K562 (cell line): ENCODE measurements at regions not wholly inside any gene's neighbourhood (a gene's known extent, or its start where the extent isn't known, plus 50 kb on each side); places are given as distances from the start of the nearest gene placed in this dataset.

ENCODE experiments used
- ATAC-seq: fragments of 200-7000 bp; cut with Tn5 transposase; 3 replicates; pipeline ENCODE4 v1.9.1; 2020; ENCODE audit warnings: moderate library complexity
- BruUV-seq: library from RNA; stranded (reverse); fragments of 400-500 nt; replicated peaks from 2 replicates; lab custom pipeline; 2021; lab: Mats Ljungman, UMichigan
- CTCF ChIA-PET: fragments of 300-600 bp; formaldehyde crosslinking; extraction: SDS; loops from one replicate; lab custom pipeline; 2021; ENCODE audit warnings: low intra/inter-chr PET ratio; lab: Yijun Ruan, JAX
- POLR2A ChIA-PET: fragments of 300-600, 350-650 bp; sonication (Branson Sonifier 250); formaldehyde crosslinking; extraction: SDS; loops from one replicate; lab custom pipeline; 2021; ENCODE audit warnings: antibody characterized with exemption, inconsistent platforms; lab: Yijun Ruan, JAX
- DNase-seq, 4 experiments: peaks; one replicate each; pipeline versions ENCODE4 v3.0.0 to v3.0.0-alpha.2; 2011 to 2018; ENCODE audit warnings: low spot score in 3 of 4, mixed read lengths in 3 of 4; ENCODE audit errors: extremely low read depth in 1 of 4
- FAIRE-seq: peaks from 2 replicates; lab custom pipeline; 2011; peaks lifted over from hg19 to GRCh38; lab: Jason Lieb, UNC
- H2AFZ ChIP-seq: 2 replicates; pipeline ENCODE4 v1.6.0; 2011; ENCODE audit warnings: low read depth, low read length, control low read depth, inconsistent platforms
- H3K27ac ChIP-seq: fragments of 200-600 bp; 3 replicates; pipeline ENCODE4 v1.8.0; 2011; ENCODE audit warnings: low read depth, mild to moderate bottlenecking, control low read depth, inconsistent platforms, low read length, moderate library complexity, mixed read lengths; ENCODE audit errors: extremely low read depth
- H3K27me3 ChIP-seq, 2 experiments: fragments of 300-600 bp in 1 of 2; 2 replicates in 1 of 2; 3 replicates in 1 of 2; pipeline versions ENCODE4 v1.6.0 to v1.8.0; 2011; ENCODE audit warnings: inconsistent platforms in 2 of 2, low read length in 2 of 2, mild to moderate bottlenecking in 1 of 2, mixed read lengths in 1 of 2, moderate library complexity in 1 of 2; ENCODE audit not compliant: control insufficient read depth in 2 of 2, insufficient read depth in 2 of 2
- H3K36me3 ChIP-seq: fragments of 300-600 bp; 3 replicates; pipeline ENCODE4 v1.8.0; 2011; ENCODE audit warnings: mild to moderate bottlenecking, low read length, inconsistent platforms; ENCODE audit not compliant: control insufficient read depth, insufficient read depth
- H3K4me1 ChIP-seq, 2 experiments: fragments of 200-600 bp in 1 of 2; replicated peaks in 1 of 2; 2 replicates in 1 of 2; 3 replicates in 1 of 2; pipeline versions ENCODE4 v1.5.1 to v1.8.0; 2011; ENCODE audit warnings: inconsistent platforms in 2 of 2, low read length in 2 of 2, mild to moderate bottlenecking in 1 of 2, mixed read lengths in 1 of 2, moderate library complexity in 1 of 2; ENCODE audit not compliant: control insufficient read depth in 2 of 2, insufficient read depth in 2 of 2
- H3K4me2 ChIP-seq: 2 replicates; pipeline ENCODE4 v1.6.1; 2011; ENCODE audit warnings: low read length, control low read depth, inconsistent platforms, mixed read lengths; ENCODE audit not compliant: insufficient read depth
- H3K4me3 ChIP-seq: fragments of 200-600 bp; sonication (generic), shearing (Covaris generic); 2 replicates; pipeline ENCODE4 v1.5.1; 2016; ENCODE audit warnings: control low read depth, inconsistent platforms
- H3K79me2 ChIP-seq: fragments of 200-600 bp; 3 replicates; pipeline ENCODE4 v1.8.0; 2011; ENCODE audit warnings: low read length, inconsistent platforms; ENCODE audit not compliant: control insufficient read depth, insufficient read depth
- H3K9ac ChIP-seq, 2 experiments: 2 replicates each; pipeline versions ENCODE4 v1.6.0 to v1.6.1; 2011; ENCODE audit warnings: low read depth in 2 of 2, low read length in 2 of 2, control low read depth in 1 of 2, inconsistent platforms in 1 of 2, mild to moderate bottlenecking in 1 of 2, mixed read lengths in 1 of 2; ENCODE audit not compliant: insufficient read depth in 1 of 2
- H3K9me1 ChIP-seq: one replicate; pipeline ENCODE4 v1.6.0; 2011; ENCODE audit warnings: inconsistent platforms, mild to moderate bottlenecking, low read length, moderate library complexity; ENCODE audit not compliant: control insufficient read depth, insufficient read depth
- H3K9me3 ChIP-seq: replicated peaks from 2 replicates; pipeline ENCODE4 v1.5.1; 2011; ENCODE audit warnings: low read depth, low read length, inconsistent platforms; ENCODE audit not compliant: control insufficient read depth, insufficient read depth
- H4K20me1 ChIP-seq: replicated peaks from 2 replicates; pipeline ENCODE4 v1.6.1; 2011; ENCODE audit warnings: low read length, inconsistent platforms, mixed read lengths; ENCODE audit not compliant: control insufficient read depth, insufficient read depth
- CHCHD3 ChIP-seq: fragments of 250-450 bp; sonication (Bioruptor Pico); IDR thresholded peaks from 2 replicates; pipeline ENCODE4 v2.1.2; 2022; ENCODE audit warnings: mild to moderate bottlenecking
- CHD4 ChIP-seq: fragments of 200-600 bp; sonication (generic); IDR thresholded peaks from 3 replicates; pipeline ENCODE4 v1.6.1; 2012; ENCODE audit warnings: low read depth, mild to moderate bottlenecking, mixed read lengths, low read length, inconsistent platforms; ENCODE audit not compliant: insufficient read depth, insufficient replicate concordance, poor library complexity, severe bottlenecking
- DACH1 ChIP-seq: fragments of 450-650 bp; IDR thresholded peaks from 2 replicates; pipeline ENCODE4 v1.6.1; 2018; ENCODE audit not compliant: partially characterized antibody
- MCM3 ChIP-seq: fragments of 450-650 bp; IDR thresholded peaks from 2 replicates; pipeline ENCODE4 v1.6.1; 2016
- WGBS: fragments of 100-300 bp; shearing (Covaris generic); methylation state at CpG from one replicate; pipeline ENCODE4 v1.1.6; 2016; ENCODE audit warnings: low coverage, mixed read lengths; ENCODE audit not compliant: insufficient coverage; ENCODE audit errors: missing lambda C conversion rate; 5-methylcytosine and 5-hydroxymethylcytosine counted together
- in situ Hi-C: fragments of 300-500 bp; cut with MboI; formaldehyde crosslinking; loops from 4 replicates; pipeline ENCODE4 v1.15.0; 2018; ENCODE audit warnings: inconsistent platforms, mixed read lengths
- intact Hi-C: fragments of 100-400 bp; cut with micrococcal nuclease; formaldehyde crosslinking; loops from 2 replicates; pipeline ENCODE4 v1.14.2; 2022
- TF ChIP-seq, protein P1 (sequence below): fragments of 250-450 bp; sonication (Bioruptor Pico); IDR thresholded peaks from 2 replicates; pipeline ENCODE4 v1.8.0; 2022; ENCODE audit warnings: moderate library complexity, mild to moderate bottlenecking, inconsistent platforms
- TF ChIP-seq, protein P2 (sequence below): fragments of 450-650 bp; IDR thresholded peaks from 2 replicates; pipeline ENCODE4 v1.6.1; 2016; ENCODE audit warnings: antibody characterized with exemption
- TF ChIP-seq, protein P3 (sequence below), 2 experiments: fragments of 450-650 bp; formaldehyde crosslinking in 1 of 2; IDR thresholded peaks; 2 replicates each; pipeline versions ENCODE4 v1.4.0 to v1.6.1; 2014 to 2020; ENCODE audit warnings: mild to moderate bottlenecking in 2 of 2, borderline replicate concordance in 1 of 2, low read depth in 1 of 2

DNA sequence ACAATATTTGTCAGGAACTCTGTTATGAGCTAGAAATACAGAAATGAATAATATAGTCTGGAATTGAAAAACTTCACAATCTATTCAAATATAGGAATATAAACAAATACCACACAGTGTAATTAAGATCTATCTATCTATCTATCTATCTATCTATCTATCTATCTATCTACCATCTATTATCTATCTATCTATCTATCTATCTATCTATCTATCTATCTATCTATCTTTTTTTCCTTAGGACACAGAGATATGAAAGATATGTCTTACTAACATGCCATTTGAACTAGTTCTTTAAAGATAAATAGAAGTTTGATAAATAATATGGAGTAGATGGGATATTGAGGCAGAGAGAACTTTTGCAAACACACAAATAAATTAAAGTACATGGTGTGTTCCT lies 357.8 kb downstream of the PARP8 start:
- ATAC-seq: no peak
- H3K27ac ChIP-seq: no peak overlapping the region
- H4K20me1 ChIP-seq: no peaks in the 10 kb centered on the region
- H3K4me3 ChIP-seq: no peak overlapping the region
- no TSS peak for BruUV-seq
- H3K9me3 ChIP-seq: no peaks in the 10 kb centered on the region
- ChIA-PET CTCF (no interaction called here), POLR2A (no interaction called here)
- no peak overlapping the region for H3K9ac ChIP-seq
- H3K4me2 ChIP-seq: no peak overlapping the region
- H3K9me1 ChIP-seq: no peaks in the 10 kb centered on the region
- no peak for DNase-seq
- intact Hi-C loops: no loop called here
- TF ChIP-seq, protein P1, sequence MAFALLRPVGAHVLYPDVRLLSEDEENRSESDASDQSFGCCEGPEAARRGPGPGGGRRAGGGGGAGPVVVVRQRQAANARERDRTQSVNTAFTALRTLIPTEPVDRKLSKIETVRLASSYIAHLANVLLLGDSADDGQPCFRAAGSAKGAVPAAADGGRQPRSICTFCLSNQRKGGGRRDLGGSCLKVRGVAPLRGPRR: no peak
- TF ChIP-seq CHCHD3: no peak
- TF ChIP-seq, protein P2, sequence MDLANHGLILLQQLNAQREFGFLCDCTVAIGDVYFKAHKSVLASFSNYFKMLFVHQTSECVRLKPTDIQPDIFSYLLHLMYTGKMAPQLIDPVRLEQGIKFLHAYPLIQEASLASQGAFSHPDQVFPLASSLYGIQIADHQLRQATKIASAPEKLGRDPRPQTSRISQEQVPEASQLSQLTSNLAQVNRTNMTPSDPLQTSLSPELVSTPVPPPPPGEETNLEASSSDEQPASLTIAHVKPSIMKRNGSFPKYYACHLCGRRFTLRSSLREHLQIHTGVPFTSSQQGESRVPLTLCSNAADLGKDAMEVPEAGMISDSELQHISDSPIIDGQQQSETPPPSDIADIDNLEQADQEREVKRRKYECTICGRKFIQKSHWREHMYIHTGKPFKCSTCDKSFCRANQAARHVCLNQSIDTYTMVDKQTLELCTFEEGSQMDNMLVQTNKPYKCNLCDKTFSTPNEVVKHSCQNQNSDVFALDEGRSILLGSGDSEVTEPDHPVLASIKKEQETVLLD: 0 out of 2 replicates have a peak, but pooled peaks have one; percentile 23
- TF ChIP-seq DACH1: peak; percentile 91
- H3K27me3 ChIP-seq: no peaks in the 10 kb centered on the region
- H2AFZ ChIP-seq: no peak overlapping the region
- in situ Hi-C loops: no loop called here
- H3K79me2 ChIP-seq: no peaks in the 10 kb centered on the region
- no peaks in the 10 kb centered on the region for H3K36me3 ChIP-seq
- no peak for FAIRE-seq
- no peaks in the 10 kb centered on the region for H3K4me1 ChIP-seq

DNA sequence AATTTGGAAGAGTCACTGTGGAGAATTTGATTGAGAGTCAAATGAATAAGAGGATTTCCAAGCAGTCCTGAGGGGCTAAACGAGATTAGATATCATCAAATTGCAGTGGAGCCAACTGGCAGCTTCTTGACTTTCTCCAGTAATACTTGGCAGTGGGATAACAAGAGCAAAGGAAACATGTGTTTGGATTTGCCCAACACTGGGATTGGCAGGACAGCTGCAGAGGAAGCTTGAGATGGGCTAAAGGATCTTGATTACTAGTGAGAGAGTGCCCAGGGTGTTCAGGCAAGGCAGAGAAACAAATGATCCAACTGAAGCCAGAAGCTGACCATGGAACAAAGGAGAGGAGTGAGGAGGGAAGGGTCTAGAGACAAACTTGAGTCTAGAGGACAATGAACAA lies 356.0 kb upstream of the ISL1 start:
- Histone ChIP-seq H3K4me1 (no peaks in the 10 kb centered on the region), H3K27me3 (no peaks in the 10 kb centered on the region), H3K79me2 (no peaks in the 10 kb centered on the region), H3K27ac (no peak overlapping the region), H3K36me3 (no peaks in the 10 kb centered on the region), H3K4me3 (no peak overlapping the region), H3K4me2 (no peak overlapping the region), H2AFZ (no peak overlapping the region), H4K20me1 (no peaks in the 10 kb centered on the region), H3K9me3 (no peaks in the 10 kb centered on the region), H3K9ac (no peak overlapping the region), H3K9me1 (no peaks in the 10 kb centered on the region)
- in situ Hi-C loops (no loop called here), intact Hi-C loops (no loop called here)
- ChIA-PET POLR2A (no interaction called here), CTCF (no interaction called here)
- FAIRE-seq (no peak), DNase-seq (no peak), ATAC-seq (no peak)
- BruUV-seq: no TSS peak
- 5% methylated on average over 1 of the region's 1 CpG for WGBS
- TF ChIP-seq, protein P3, sequence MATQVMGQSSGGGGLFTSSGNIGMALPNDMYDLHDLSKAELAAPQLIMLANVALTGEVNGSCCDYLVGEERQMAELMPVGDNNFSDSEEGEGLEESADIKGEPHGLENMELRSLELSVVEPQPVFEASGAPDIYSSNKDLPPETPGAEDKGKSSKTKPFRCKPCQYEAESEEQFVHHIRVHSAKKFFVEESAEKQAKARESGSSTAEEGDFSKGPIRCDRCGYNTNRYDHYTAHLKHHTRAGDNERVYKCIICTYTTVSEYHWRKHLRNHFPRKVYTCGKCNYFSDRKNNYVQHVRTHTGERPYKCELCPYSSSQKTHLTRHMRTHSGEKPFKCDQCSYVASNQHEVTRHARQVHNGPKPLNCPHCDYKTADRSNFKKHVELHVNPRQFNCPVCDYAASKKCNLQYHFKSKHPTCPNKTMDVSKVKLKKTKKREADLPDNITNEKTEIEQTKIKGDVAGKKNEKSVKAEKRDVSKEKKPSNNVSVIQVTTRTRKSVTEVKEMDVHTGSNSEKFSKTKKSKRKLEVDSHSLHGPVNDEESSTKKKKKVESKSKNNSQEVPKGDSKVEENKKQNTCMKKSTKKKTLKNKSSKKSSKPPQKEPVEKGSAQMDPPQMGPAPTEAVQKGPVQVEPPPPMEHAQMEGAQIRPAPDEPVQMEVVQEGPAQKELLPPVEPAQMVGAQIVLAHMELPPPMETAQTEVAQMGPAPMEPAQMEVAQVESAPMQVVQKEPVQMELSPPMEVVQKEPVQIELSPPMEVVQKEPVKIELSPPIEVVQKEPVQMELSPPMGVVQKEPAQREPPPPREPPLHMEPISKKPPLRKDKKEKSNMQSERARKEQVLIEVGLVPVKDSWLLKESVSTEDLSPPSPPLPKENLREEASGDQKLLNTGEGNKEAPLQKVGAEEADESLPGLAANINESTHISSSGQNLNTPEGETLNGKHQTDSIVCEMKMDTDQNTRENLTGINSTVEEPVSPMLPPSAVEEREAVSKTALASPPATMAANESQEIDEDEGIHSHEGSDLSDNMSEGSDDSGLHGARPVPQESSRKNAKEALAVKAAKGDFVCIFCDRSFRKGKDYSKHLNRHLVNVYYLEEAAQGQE (IDR thresholded peaks at IDR 0.05; ENCODE audit: borderline replicate concordance): no peak
- TF ChIP-seq, protein P3 (CRISPR knock-in tag; IDR thresholded peaks at IDR 0.05; ENCODE audit: low read depth): no peak
- TF ChIP-seq MCM3 (no peak), CHD4 (no peak)
